Peyer's patch (tissue), 4 donors: ENCODE measurements at regions not wholly inside any gene's neighbourhood (a gene's known extent, or its start where the extent isn't known, plus 50 kb on each side); places are given as distances from the start of the nearest gene placed in this dataset.

Experiments
- DNase-seq, 3 donors: peaks; one replicate each; pipeline ENCODE4 v3.0.0-alpha.2; 2017 to 2019
- H3K27ac ChIP-seq, 4 donors: fragments of 200-600 bp; sonication (generic); one replicate each; pipeline ENCODE4 v1.5.1; 2016 to 2019
- H3K27me3 ChIP-seq, 2 donors: fragments of 200-600 bp; sonication (generic); one replicate each; pipeline ENCODE4 v1.5.1; 2019
- H3K36me3 ChIP-seq, 3 donors: fragments of 200-600 bp; sonication (generic); one replicate each; pipeline ENCODE4 v1.5.1; 2016 to 2019
- H3K4me1 ChIP-seq, 4 donors: fragments of 200-600 bp; sonication (generic); one replicate each; pipeline ENCODE4 v1.5.1; 2016 to 2019
- H3K4me3 ChIP-seq, 4 donors: fragments of 200-600 bp; sonication (generic); 1 replicate in 3 of 4; 2 replicates in 1 of 4; pipeline ENCODE4 v1.5.1; 2016 to 2019; ENCODE audit warnings: mild to moderate bottlenecking in 1 of 4
- H3K9me3 ChIP-seq, 4 donors: fragments of 200-600 bp; sonication (generic); one replicate each; pipeline ENCODE4 v1.5.1; 2016 to 2019; ENCODE audit warnings: mild to moderate bottlenecking in 1 of 4
- POLR2A ChIP-seq, 2 donors: fragments of 450-650 bp; IDR thresholded peaks; one replicate each; pipeline ENCODE4 v1.5.1; 2017; ENCODE audit warnings: antibody characterized with exemption in 2 of 2, mild to moderate bottlenecking in 2 of 2, moderate library complexity in 2 of 2
- small RNA-seq, 2 donors: library from RNA; depleted of rRNA; stranded (forward); fragments of <200 nt; gene quantifications; one replicate each; pipeline ENCODE3, GENCODE V24; 2016
- TF ChIP-seq, protein P1 (sequence below), 6 experiments: fragments of 450-650 bp in 4 of 6; fragments of 200-600 bp in 2 of 6; sonication (generic) in 1 of 6; IDR thresholded peaks; one replicate each; pipeline ENCODE4 v1.5.1; 2017 to 2019; ENCODE audit warnings: antibody characterized with exemption in 6 of 6, mild to moderate bottlenecking in 3 of 6, moderate library complexity in 1 of 6

- H3K27ac ChIP-seq, result peak overlapping the region in 2 of 4 donors; percentile 13 to 23
- H3K27me3 ChIP-seq, result no peaks in the 10 kb centered on the region
- H3K36me3 ChIP-seq, result no peaks in the 10 kb centered on the region
- H3K4me3 ChIP-seq, result no peak overlapping the region
- TF ChIP-seq, protein P1, sequence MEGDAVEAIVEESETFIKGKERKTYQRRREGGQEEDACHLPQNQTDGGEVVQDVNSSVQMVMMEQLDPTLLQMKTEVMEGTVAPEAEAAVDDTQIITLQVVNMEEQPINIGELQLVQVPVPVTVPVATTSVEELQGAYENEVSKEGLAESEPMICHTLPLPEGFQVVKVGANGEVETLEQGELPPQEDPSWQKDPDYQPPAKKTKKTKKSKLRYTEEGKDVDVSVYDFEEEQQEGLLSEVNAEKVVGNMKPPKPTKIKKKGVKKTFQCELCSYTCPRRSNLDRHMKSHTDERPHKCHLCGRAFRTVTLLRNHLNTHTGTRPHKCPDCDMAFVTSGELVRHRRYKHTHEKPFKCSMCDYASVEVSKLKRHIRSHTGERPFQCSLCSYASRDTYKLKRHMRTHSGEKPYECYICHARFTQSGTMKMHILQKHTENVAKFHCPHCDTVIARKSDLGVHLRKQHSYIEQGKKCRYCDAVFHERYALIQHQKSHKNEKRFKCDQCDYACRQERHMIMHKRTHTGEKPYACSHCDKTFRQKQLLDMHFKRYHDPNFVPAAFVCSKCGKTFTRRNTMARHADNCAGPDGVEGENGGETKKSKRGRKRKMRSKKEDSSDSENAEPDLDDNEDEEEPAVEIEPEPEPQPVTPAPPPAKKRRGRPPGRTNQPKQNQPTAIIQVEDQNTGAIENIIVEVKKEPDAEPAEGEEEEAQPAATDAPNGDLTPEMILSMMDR (IDR thresholded peaks at IDR 0.05), result no peak
- no peak for TF ChIP-seq POLR2A (IDR thresholded peaks at IDR 0.05)
- H3K9me3 ChIP-seq, result no peaks in the 10 kb centered on the region
- no peaks in the 10 kb centered on the region for H3K4me1 ChIP-seq
- DNase-seq, result no peak
Measured at GRCh38 chr6:81808851-81809570, 56.5 kb upstream of the TENT5A start.

DNA sequence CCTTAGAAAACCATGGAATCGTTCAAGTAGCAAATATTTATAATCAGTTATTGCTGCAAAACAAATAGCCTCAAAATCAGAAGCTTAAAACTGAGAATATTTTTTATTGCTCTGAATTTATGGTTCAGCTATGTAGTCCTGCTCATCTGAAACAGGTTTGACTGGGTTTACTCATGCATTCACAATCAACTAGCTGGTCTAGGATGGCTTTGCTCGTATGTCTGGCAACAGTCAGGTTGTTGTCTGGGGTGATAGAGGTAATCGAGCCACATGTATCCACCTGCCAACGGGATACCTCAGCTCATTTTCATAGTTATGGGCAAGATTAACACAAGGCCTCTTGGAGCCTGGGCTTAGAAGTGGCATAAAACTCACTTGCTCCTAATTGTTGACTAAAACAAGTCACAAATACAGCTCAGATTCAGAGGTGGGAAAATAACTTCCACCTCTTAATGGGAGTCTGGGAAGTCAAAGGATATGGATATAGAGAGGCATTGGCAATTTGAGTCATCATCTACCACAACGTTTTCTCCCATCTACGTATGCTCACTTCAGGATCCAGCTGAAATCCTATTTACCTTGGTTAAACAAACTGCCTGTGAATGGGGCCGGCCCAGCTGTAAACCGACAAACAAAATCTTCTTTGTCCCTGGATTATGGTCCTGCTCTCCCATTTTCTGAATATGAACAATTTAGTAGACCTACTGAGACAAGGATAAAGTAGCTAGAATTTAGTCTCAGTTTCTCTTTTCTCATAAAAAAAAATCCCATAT is 54.5 kb upstream of the TENT5A start:
- Histone ChIP-seq H3K4me1 (no peaks in the 10 kb centered on the region), H3K4me3 (no peak overlapping the region), H3K27me3 (no peaks in the 10 kb centered on the region), H3K27ac (no peak overlapping the region), H3K9me3 (no peaks in the 10 kb centered on the region), H3K36me3 (no peaks in the 10 kb centered on the region)
- no peak for TF ChIP-seq POLR2A (IDR thresholded peaks at IDR 0.05)
- TF ChIP-seq, protein P1 (IDR thresholded peaks at IDR 0.05), result no peak
- DNase-seq, result no peak

GRCh38 chr6:81802356-81802755 is 49.9 kb upstream of the TENT5A start:
- TF ChIP-seq POLR2A (IDR thresholded peaks at IDR 0.05), result no peak
- TF ChIP-seq, protein P1 (IDR thresholded peaks at IDR 0.05), result no peak
- Histone ChIP-seq H3K4me1 (no peaks in the 10 kb centered on the region), H3K36me3 (no peaks in the 10 kb centered on the region), H3K9me3 (no peaks in the 10 kb centered on the region), H3K4me3 (no peak overlapping the region), H3K27ac (no peak overlapping the region), H3K27me3 (no peaks in the 10 kb centered on the region)
- DNase-seq, result no peak

Small RNAs in the stretch of these regions (small RNA-seq; reads per million reads assigned to genes)
- 0 reads per million in 2 donors for gene AL360157.1
